GM18508 (cell line): ENCODE measurements at regions not wholly inside any gene's neighbourhood (a gene's known extent, or its start where the extent isn't known, plus 50 kb on each side); places are given as distances from the start of the nearest gene placed in this dataset.
"Not testable (repeated sequence)": the region's sequence is repeated elsewhere in the genome, so short reads cannot be mapped to it uniquely, and the experiment has no call there.

Experiments
- ATAC-seq: cut with Tn5 transposase; IDR thresholded peaks from one replicate; pipeline ENCODE4 v1.9.1; 2021; ENCODE audit warnings: moderate number of reproducible peaks; ENCODE audit not compliant: insufficient read depth, unreplicated experiment

GRCh38 chr2:72032481-72033041, 115.1 kb downstream of the CYP26B1 start:
- no peak for ATAC-seq

DNA sequence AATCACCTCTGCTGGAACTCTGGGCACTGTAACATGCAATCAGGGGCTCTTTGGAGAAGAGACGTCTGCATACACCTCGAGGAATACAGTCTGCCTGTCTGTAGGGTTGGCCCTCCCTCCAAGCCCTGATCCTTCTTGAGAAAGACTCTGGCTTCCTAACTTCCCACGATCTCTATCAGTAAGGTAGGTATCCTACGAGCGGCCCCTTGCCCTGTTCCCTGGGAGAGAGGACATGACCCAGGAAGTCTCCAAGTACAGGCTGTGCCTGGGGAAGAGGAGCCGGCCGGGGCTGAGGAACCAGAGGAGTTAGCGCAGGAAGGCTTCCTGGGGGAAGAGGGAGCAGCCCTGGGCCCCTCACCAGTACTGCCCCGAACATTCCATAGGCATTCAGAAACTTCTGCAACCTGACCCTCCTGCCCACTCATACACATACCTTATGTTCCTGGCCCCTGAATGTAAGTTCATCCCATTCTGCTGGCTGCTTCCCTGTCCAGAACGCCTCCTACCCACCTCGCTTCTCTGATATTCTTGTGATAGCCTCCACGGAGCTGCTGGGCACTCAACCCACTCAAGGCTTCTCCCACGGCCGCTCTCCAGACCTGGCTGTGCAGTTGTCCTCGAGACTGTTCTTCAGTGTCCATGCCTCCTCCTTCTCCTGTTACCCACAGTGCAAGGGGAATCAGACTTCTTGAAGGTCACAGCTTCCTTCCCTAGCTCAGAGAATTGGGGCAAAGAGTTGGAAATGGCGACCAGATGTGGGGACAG, 116.1 kb downstream of the CYP26B1 start:
- no peak for ATAC-seq

- no peak for ATAC-seq
Measured at GRCh38 chr2:72028996-72029395, 118.7 kb downstream of the CYP26B1 start.

GRCh38 chr2:72028351-72028995, 119.2 kb downstream of the CYP26B1 start:
- ATAC-seq, result no peak

DNA sequence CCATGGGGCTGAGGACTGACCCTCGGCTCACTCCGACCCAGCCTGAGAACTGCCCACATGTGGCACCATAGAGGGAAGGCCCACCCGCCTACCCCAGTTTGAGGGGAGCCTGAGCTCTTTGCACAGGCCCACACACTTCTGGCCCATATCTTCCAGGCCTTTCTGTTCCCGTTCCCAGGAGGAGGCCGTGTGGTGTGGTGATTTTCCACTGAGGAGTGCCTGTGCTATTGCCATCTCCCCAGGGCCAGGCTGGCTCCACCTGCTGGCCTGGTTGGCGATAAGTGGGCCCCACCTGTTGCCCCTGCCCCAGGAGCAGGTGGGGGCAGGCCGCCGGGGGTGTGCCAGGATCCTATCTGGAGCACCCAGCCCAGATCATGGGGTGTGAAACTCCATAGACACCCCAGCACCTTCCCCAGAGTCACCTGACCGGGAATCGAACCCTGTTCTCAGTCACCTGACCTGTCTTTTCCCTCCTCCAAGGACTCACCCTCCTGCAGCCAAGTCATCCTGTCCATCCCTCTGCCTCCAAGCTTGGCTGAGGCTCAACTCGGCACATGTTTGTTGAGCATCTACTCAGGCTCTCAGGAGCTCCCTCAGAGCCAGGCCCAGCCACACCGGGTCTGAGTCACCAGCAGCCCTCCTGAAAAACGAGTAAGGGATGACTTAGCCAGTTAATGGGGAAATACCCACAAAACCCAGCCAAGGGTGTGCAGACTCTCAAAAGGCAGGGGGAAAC, 120.1 kb downstream of the CYP26B1 start:
- ATAC-seq, result no peak

DNA sequence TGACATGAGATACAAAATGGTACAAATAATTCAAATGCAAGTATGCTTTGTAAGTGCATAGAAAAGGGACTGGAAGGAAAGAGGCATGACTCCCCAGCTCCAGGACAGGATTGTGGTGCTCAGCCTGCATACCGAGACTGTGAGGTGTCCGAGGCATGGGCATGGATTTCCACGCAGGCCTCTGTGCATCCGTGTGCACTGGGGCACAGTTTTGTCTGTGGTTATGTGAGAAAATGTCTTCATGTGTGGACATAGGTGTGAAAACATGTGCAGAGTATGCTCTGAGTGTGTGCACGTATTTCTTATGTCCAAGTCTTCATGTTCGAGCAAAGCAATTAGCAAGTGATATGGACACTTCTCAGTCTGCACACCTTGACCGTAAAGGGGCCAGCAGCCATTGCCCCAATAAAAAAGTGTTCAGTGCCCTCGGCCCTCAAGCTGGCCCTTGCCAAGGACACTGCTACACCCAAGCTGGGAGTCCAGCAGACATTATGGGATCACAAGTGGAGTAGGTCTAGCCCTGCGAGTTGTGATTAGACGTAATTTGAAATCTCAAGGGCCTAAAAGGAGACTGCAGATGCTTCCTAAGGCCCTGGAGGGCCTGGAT, 120.7 kb downstream of the CYP26B1 start:
- no peak for ATAC-seq

GRCh38 chr2:72024451-72025175, 123.0 kb downstream of the CYP26B1 start:
- no peak for ATAC-seq

GRCh38 chr2:72023678-72024390, 123.8 kb downstream of the CYP26B1 start:
- no peak for ATAC-seq

DNA sequence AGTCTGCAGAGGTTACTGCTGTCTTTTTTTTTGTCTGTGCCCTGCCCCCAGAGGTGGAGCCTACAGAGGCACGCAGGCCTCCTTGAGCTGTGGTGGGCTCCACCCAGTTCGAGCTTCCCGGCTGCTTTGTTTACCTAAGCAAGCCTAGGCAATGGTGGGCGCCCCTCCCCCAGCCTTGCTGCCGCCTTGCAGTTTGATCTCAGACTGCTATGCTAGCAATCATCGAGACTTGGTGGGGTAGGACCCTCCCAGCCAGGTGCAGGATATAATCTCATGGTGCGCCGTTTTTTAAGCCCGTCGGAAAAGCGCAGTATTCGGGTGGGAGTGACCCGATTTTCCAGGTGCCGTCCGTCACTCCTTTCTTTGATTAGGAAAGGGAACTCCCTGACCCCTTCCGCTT, 126.3 kb downstream of the CYP26B1 start:
- ATAC-seq, result not testable (repeated sequence)

DNA sequence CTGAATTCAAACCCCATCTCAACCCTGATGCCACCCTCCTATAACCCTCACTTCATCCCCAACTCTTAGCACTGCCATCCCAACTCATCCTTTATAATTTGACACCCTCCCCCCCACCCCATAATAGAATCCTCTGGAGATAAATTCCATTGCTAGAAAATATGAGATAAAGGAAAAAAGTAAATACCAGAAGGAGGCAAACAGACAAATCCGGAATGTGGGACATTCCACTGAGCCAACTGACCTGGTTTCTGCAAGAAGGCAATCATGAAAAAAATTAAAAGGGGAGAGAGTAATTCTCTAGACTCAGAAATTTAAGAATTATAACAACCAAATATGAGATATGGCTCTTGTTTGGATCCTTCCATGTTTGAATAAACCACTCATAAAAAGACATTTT, 132.4 kb downstream of the CYP26B1 start:
- ATAC-seq, result no peak

DNA sequence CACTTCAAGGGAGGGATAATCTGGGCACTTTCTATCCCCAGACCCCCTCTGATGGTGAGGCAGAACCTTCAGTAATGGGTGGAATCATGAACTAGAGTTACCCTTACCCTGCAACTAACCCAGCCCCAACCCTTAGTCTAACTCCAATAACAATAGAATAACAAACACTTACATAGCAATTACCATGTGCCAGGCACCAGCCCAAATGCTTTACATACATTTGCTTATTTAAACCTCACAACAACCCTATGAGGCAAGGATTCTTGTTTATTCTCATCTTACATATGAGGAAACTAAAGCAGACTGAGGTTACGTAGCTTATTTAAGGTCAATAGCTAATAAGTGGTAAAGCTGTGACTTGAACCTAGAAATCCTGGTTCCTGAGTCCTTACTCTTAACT, 132.8 kb downstream of the CYP26B1 start:
- ATAC-seq, result no peak

GRCh38 chr2:72013726-72014125, 133.9 kb downstream of the CYP26B1 start:
- ATAC-seq, result no peak

DNA sequence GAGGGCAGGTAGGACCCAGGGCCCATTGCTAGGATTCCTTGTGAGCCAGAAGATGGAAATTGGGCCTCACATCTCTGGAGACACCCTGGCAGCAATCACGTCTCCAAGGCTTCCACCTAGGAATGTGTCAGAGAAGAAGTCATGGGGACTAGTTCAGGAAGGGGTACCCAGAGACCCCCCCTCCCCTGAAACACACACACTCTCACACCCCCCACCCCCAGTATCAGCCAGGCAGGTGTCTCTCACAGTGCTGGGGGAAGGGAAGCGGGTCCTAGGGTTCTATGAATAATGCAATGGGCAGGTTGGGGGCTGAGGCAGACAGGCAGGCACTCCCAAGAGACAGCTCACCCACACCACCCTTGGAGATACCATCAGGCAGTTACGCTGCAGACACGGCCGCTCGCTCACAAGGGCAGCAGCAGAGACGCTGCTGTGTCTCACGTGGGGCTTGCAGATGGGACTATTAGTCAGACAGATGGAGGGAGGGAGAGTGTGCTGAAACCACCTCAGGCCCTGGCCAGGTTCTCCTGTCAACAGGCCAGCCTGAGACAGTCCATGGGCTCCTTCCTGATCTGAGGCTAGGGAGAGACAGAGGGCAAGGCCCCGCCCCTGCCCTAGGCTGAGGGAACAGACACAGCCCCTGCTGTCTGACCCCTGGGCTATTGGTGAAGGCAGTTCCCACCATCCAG, 134.6 kb downstream of the CYP26B1 start:
- no peak for ATAC-seq

DNA sequence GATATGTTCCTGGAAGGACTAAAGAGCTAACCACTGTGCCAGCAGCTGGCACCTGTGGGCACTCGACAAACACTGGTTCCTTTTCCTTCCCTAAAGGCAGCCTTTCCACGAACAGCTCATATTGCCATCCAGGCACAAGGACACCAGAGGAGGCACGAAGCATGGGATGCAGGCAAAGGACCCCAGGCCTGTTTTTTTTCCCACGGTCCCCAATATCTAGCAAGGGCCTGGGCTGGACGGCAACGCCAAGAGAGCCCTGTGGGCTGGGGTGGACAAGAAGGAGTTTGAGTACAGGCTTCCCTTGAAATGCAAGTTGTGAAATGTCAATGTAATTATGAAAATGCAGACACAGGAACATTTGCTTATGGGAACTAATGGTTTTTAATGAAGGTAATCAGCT, 135.9 kb downstream of the CYP26B1 start:
- no peak for ATAC-seq

DNA sequence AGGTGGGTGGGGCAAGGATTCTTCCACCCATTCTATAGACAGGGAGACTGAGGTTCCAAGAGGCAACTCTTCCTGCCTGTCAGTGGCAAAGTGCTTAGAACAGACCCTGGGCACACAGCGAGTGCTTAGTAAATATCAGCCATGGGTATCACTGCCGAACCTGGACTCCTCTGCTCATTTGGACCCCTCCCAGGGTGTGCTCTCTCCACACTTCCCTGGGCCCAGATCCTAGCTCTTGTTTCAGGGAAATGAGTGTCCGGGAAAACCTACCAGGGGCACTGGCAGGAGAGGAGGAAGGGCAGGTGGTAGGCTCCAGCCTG, 136.3 kb downstream of the CYP26B1 start:
- ATAC-seq, result no peak

DNA sequence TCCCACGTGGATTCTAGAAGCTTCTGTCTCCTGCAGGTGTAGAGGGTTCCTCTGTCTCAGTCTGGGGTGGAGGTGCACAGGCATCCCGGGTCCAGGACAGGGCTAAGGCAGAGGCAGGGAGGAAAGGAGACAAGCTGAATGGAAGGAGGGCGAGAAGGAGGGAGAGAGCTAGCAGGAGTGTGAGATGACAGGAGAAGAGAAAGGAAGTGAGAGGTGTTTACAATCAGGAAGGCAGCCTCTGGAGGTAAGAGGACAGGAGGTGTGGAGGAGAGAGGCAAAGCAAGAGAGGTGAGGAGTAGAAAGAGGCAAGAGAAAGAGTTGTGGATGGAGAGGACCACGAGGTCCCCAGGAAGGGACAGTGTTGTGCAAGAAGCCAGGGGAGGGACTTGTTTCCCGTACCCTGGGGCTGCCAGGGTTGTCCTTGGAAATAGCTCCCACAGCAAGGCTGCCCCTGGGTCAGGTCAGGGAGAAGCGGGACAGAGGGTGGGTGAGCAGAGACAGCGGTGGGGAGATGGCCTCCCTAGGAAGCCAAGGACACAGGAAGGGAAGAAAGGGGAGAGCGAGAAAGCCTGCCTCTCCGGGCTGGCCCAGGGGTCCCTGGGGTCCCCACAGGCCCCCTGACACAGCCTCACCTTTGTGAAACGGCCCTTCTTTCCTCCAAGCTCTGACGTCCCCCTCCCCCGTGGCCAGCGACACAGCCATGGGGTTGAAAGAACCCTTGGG, 136.9 kb downstream of the CYP26B1 start:
- no peak for ATAC-seq

DNA sequence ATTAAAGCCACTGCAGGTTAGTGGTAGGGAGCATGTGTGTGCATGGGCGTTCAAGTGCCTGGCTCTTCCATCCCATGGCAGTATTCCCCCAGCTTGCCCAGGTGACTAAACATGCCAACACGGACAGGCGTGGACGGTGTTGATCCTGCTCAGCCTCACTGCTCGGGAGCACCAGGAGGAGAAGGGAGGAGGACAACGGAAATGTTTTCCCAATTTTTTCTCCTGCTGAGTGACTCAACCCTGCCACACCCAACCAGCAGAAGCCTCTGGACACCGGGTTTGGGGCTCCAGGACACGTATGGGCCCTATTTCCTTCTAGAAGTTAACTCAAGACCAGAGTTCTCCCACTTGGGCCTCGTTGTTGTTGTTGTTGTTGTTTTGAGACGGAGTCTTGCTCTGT, 139.1 kb downstream of the CYP26B1 start:
- ATAC-seq, result no peak

- no peak for ATAC-seq
Measured at GRCh38 chr2:72007402-72007801, 140.3 kb downstream of the CYP26B1 start.
